H1 (cell line): ENCODE measurements at regions not wholly inside any gene's neighbourhood (a gene's known extent, or its start where the extent isn't known, plus 50 kb on each side); places are given as distances from the start of the nearest gene placed in this dataset.

ENCODE experiments used
- CTCF ChIA-PET: fragments of 300-600 bp; sonication (Branson Sonifier 250); formaldehyde crosslinking; loops from one replicate; lab custom pipeline; 2021; ENCODE audit not compliant: partially characterized antibody; lab: Charles Lee
- POLR2A ChIA-PET: fragments of 300-600 bp; sonication (Branson Sonifier 250); formaldehyde crosslinking; loops from one replicate; lab custom pipeline; 2021; ENCODE audit warnings: inconsistent platforms; ENCODE audit not compliant: partially characterized antibody; lab: Charles Lee
- DNase-seq, 2 experiments: peaks; one replicate each; pipeline versions ENCODE4 v3.0.0 to v3.0.0-alpha.2; 2010 to 2022; ENCODE audit warnings: low spot score in 2 of 2, low read depth in 1 of 2, mixed read lengths in 1 of 2
- FAIRE-seq: peaks from 2 replicates; lab custom pipeline; 2011; peaks lifted over from hg19 to GRCh38; lab: Jason Lieb, UNC
- H2AFZ ChIP-seq: 2 replicates; pipeline ENCODE4 v1.8.1; 2012; ENCODE audit warnings: low read length, inconsistent platforms
- H2AK5ac ChIP-seq: 2 replicates; pipeline ENCODE4 v1.6.1; 2013; ENCODE audit warnings: low read depth, low read length
- H2BK120ac ChIP-seq: replicated peaks from 2 replicates; pipeline ENCODE3; 2013; ENCODE audit warnings: low read depth, low read length, inconsistent platforms
- H2BK12ac ChIP-seq: 2 replicates; pipeline ENCODE4 v1.6.1; 2013; ENCODE audit warnings: low read depth, low read length
- H2BK15ac ChIP-seq: 2 replicates; pipeline ENCODE4 v1.6.1; 2013; ENCODE audit warnings: low read length
- H2BK20ac ChIP-seq: 2 replicates; pipeline ENCODE4 v1.6.1; 2013; ENCODE audit warnings: low read length
- H2BK5ac ChIP-seq: 2 replicates; pipeline ENCODE4 v1.6.1; 2013; ENCODE audit warnings: low read depth, low read length
- H3K14ac ChIP-seq: 2 replicates; pipeline ENCODE4 v1.6.1; 2013; ENCODE audit warnings: inconsistent platforms; ENCODE audit not compliant: insufficient read length
- H3K18ac ChIP-seq: 2 replicates; pipeline ENCODE4 v1.6.1; 2013; ENCODE audit warnings: low read length; ENCODE audit errors: extremely low read depth
- H3K23ac ChIP-seq: 2 replicates; pipeline ENCODE4 v1.6.1; 2013; ENCODE audit warnings: inconsistent platforms; ENCODE audit not compliant: insufficient read length
- H3K23me2 ChIP-seq: 2 replicates; pipeline ENCODE4 v1.6.1; 2013; ENCODE audit warnings: low read depth, low read length
- H3K27ac ChIP-seq: 2 replicates; pipeline ENCODE4 v1.6.1; 2011; ENCODE audit warnings: low read depth, low read length, inconsistent platforms
- H3K27me3 ChIP-seq, 4 experiments: replicated peaks in 1 of 4; 1 replicate in 1 of 4; 2 replicates in 3 of 4; pipeline versions ENCODE4 v1.6.1 to v1.8.1; 2011 to 2013; ENCODE audit warnings: low read length in 3 of 4, mild to moderate bottlenecking in 3 of 4, inconsistent platforms in 2 of 4, mixed read lengths in 2 of 4, moderate library complexity in 1 of 4; ENCODE audit not compliant: control insufficient read depth in 3 of 4, insufficient read depth in 3 of 4; ENCODE audit errors: extremely low read depth in 1 of 4
- H3K36me3 ChIP-seq, 4 experiments: 2 replicates each; pipeline versions ENCODE4 v1.6.1 to v1.8.1; 2011 to 2013; ENCODE audit warnings: mild to moderate bottlenecking in 4 of 4, low read length in 3 of 4, moderate library complexity in 2 of 4, control low read depth in 1 of 4, inconsistent platforms in 1 of 4; ENCODE audit not compliant: insufficient read depth in 4 of 4, control insufficient read depth in 2 of 4
- H3K4ac ChIP-seq: replicated peaks from 2 replicates; pipeline ENCODE3; 2013; ENCODE audit warnings: low read length, low read depth, mixed read lengths, inconsistent platforms; ENCODE audit not compliant: insufficient read length
- H3K4me1 ChIP-seq, 4 experiments: replicated peaks in 1 of 4; 1 replicate in 1 of 4; 2 replicates in 3 of 4; pipeline versions ENCODE4 v1.6.1 to v1.8.1; 2011 to 2013; ENCODE audit warnings: low read length in 3 of 4, inconsistent platforms in 2 of 4, mixed read lengths in 1 of 4; ENCODE audit not compliant: insufficient read depth in 4 of 4, control insufficient read depth in 3 of 4
- H3K4me2 ChIP-seq, 2 experiments: 2 replicates each; pipeline versions ENCODE4 v1.6.1 to v1.8.1; 2011 to 2013; ENCODE audit warnings: low read depth in 2 of 2, low read length in 2 of 2, control low read depth in 1 of 2, inconsistent platforms in 1 of 2, mild to moderate bottlenecking in 1 of 2; ENCODE audit not compliant: insufficient read depth in 1 of 2
- H3K4me3 ChIP-seq, 4 experiments: fragments of 200-600, 300-600 bp in 1 of 4; sonication (generic), shearing (Covaris generic), sonication (Bioruptor Twin) in 1 of 4; 2 replicates each; pipeline versions ENCODE4 v1.5.1 to v1.8.1; 2011 to 2016; ENCODE audit warnings: low read length in 4 of 4, low read depth in 3 of 4, control low read depth in 2 of 4, inconsistent platforms in 2 of 4, mild to moderate bottlenecking in 2 of 4, mixed read lengths in 1 of 4, moderate library complexity in 1 of 4; ENCODE audit not compliant: insufficient read depth in 2 of 4; ENCODE audit errors: extremely low read depth in 1 of 4
- H3K56ac ChIP-seq: replicated peaks from 2 replicates; pipeline ENCODE3; 2013; ENCODE audit warnings: low read depth, mild to moderate bottlenecking, mixed read lengths, low read length, inconsistent platforms; ENCODE audit not compliant: insufficient read length
- H3K79me1 ChIP-seq: 2 replicates; pipeline ENCODE4 v1.6.1; 2013; ENCODE audit warnings: low read depth, low read length, control low read depth
- H3K79me2 ChIP-seq, 2 experiments: 2 replicates each; pipeline versions ENCODE4 v1.6.1 to v1.8.1; 2012 to 2013; ENCODE audit warnings: low read length in 2 of 2, mild to moderate bottlenecking in 2 of 2, inconsistent platforms in 1 of 2; ENCODE audit not compliant: insufficient read depth in 2 of 2, control insufficient read depth in 1 of 2
- H3K9ac ChIP-seq, 4 experiments: replicated peaks in 1 of 4; 1 replicate in 1 of 4; 2 replicates in 3 of 4; pipeline versions ENCODE4 v1.6.1 to v1.8.1; 2011 to 2013; ENCODE audit warnings: low read depth in 3 of 4, low read length in 3 of 4, control low read depth in 2 of 4, mild to moderate bottlenecking in 2 of 4, moderate library complexity in 2 of 4, inconsistent platforms in 1 of 4; ENCODE audit errors: extremely low read depth in 1 of 4
- H3K9me3 ChIP-seq, 2 experiments: 2 replicates each; pipeline versions ENCODE4 v1.6.1 to v1.8.1; 2012 to 2013; ENCODE audit warnings: mild to moderate bottlenecking in 2 of 2, moderate library complexity in 2 of 2, control low read depth in 1 of 2, inconsistent platforms in 1 of 2, low read depth in 1 of 2, low read length in 1 of 2, mixed read lengths in 1 of 2; ENCODE audit not compliant: insufficient read depth in 2 of 2
- H4K20me1 ChIP-seq, 2 experiments: replicated peaks in 1 of 2; 2 replicates each; pipeline versions ENCODE3 to v1.8.1; 2011 to 2013; ENCODE audit warnings: inconsistent platforms in 2 of 2, low read length in 2 of 2, mild to moderate bottlenecking in 1 of 2; ENCODE audit not compliant: insufficient read depth in 2 of 2, control insufficient read depth in 1 of 2
- H4K5ac ChIP-seq: 2 replicates; pipeline ENCODE4 v1.6.1; 2013; ENCODE audit warnings: low read length, low read depth, mixed read lengths, inconsistent platforms; ENCODE audit not compliant: insufficient read length
- H4K8ac ChIP-seq: 2 replicates; pipeline ENCODE4 v1.8.0; 2013; ENCODE audit warnings: mild to moderate bottlenecking, moderate library complexity, low read length, inconsistent platforms; ENCODE audit not compliant: insufficient read depth; ENCODE audit errors: extremely low read depth
- H4K91ac ChIP-seq: replicated peaks from 2 replicates; pipeline ENCODE3; 2013; ENCODE audit warnings: low read length, mixed read lengths, inconsistent platforms; ENCODE audit not compliant: insufficient read length
- CTBP2 ChIP-seq: IDR thresholded peaks from 2 replicates; pipeline ENCODE4 v1.7.0; 2011; ENCODE audit warnings: borderline replicate concordance, mild to moderate bottlenecking, moderate library complexity, mixed read lengths, low read length; ENCODE audit not compliant: insufficient read depth, insufficient read length
- MAFK ChIP-seq: IDR thresholded peaks from 2 replicates; pipeline ENCODE4 v1.6.1; 2012; ENCODE audit warnings: low read depth, mild to moderate bottlenecking, improper control_type of control experiment, low read length
- SIX5 ChIP-seq: IDR thresholded peaks from 2 replicates; pipeline ENCODE4 v1.6.1; 2011; ENCODE audit warnings: mild to moderate bottlenecking, low read depth, low read length
- YY1 ChIP-seq: IDR thresholded peaks from 2 replicates; pipeline ENCODE4 v1.6.1; 2011; ENCODE audit warnings: low read depth, mild to moderate bottlenecking, low read length
- ZNF274 ChIP-seq: IDR thresholded peaks from 2 replicates; pipeline ENCODE4 v1.7.0; 2012; ENCODE audit warnings: low read length, borderline replicate concordance; ENCODE audit errors: extremely low read depth
- WGBS, 2 experiments: shearing (Covaris generic) in 1 of 2; methylation state at CpG; one replicate each; pipeline versions ENCODE4 v1.1.6 to v1.1.7; 2013 to 2015; ENCODE audit warnings: low lambda C conversion rate in 2 of 2, mixed read lengths in 2 of 2, inconsistent platforms in 1 of 2, low coverage in 1 of 2, missing lambda C conversion rate in 1 of 2; ENCODE audit not compliant: insufficient replicate concordance in 2 of 2, insufficient coverage in 1 of 2, insufficient read length in 1 of 2; ENCODE audit errors: extremely low coverage in 1 of 2, missing lambda C conversion rate in 1 of 2; 5-methylcytosine and 5-hydroxymethylcytosine counted together

DNA sequence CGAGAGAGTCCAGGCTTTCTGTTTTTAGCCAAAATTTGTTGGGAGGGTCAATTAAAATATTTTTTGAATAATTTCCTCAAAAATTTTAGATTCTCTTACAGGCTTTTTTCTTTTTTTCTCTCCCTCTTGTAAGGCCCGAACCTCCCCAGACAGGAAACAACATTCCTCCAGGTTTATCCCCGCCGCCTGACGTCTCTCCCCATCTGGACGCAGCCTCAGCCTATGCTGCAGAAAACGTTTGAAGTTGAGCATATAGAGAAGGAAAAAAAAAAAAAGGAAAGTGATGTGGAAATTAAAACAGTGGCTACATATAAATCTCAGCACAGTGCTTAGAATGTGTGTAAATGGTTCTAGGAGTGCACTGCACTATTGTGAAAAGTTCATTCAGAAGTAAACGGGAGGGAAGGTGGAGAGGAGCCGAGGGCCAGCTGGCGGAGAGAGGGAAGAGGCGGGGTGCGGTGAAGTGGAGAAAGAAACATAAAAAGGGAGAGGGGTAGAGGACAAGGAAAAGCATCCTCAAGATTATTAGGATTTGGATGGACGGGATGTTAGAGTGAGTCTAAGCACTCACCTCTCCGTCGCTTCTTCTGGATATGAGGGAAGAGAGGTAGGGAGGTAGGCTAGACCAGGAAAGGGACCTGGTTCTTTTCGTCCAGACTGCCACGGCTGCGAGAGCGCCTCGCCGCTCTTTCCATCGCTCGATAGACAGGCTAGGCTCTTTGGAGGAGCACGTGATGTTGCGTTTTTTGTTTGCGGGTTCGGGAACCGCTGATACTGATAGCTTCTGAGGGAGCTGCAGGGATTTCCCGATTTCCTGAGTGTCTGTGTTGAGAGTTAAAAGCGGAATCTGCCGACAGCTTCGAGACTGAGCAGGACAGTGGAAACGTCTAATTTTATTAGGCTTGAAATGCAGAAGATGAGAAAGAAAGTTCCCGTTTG is 98.7 kb downstream of the TRIM27 start:
- Histone ChIP-seq H2BK20ac (no peak overlapping the region), H3K79me2 (no peaks in the 10 kb centered on the region), H3K4ac (no peak overlapping the region), H2BK15ac (no peak overlapping the region), H3K4me2 (peak overlapping the region; percentile 70 to 90), H3K14ac (no peak overlapping the region), H3K4me1 (peaks cover 0 to 3% (median 0%) of the 10 kb centered on the region in 4 experiments; a peak in 4 of 7 replicates), H3K27me3 (peaks cover 29 to 64% (median 46%) of the 10 kb centered on the region in 4 experiments), H3K9ac (peak overlapping the region in 1 of 4 experiments; percentile 67; a peak in 3 of 7 replicates), H3K9me3 (no peaks in the 10 kb centered on the region), H2BK12ac (no peak overlapping the region), H3K36me3 (no peaks in the 10 kb centered on the region), H4K5ac (no peak overlapping the region), H2BK5ac (no peak overlapping the region), H3K79me1 (no peaks in the 10 kb centered on the region), H3K23me2 (peaks cover 3% of the 10 kb centered on the region; the same call in 1 of the 2 replicates), H4K20me1 (peaks cover 0 to 3% of the 10 kb centered on the region in 2 experiments), H2BK120ac (no peak overlapping the region), H4K8ac (no peak overlapping the region), H3K56ac (no peak overlapping the region), H2AK5ac (no peak overlapping the region), H3K23ac (no peak overlapping the region), H3K18ac (no peak overlapping the region), H3K4me3 (peak overlapping the region; percentile 51 to 62 (median 58); a peak in 7 of 8 replicates), H4K91ac (no peak overlapping the region), H2AFZ (peak overlapping the region; percentile 54), H3K27ac (no peak overlapping the region)
- ChIA-PET CTCF (interaction anchor here (1.0 to 3.5 kb wide), 7 partner anchors 13 to 191 kb away, joined by 3 to 28 read pairs (median 5); no protein-coding TSS in a partner anchor), POLR2A (interaction anchor here (1.1 to 2.1 kb wide), 4 partner anchors 13 to 99 kb away, joined by 4 to 9 read pairs (median 5); partner anchors contain the start of gene TRIM27)
- peak; percentile 13 for FAIRE-seq
- no peak for DNase-seq
- 3% methylated on average over 34 of the region's 34 CpGs; no CpG with 5 or more reads in 1 of the 2 experiments for WGBS, 2 experiments
- TF ChIP-seq SIX5 = no peak
- peak; percentile 78 for TF ChIP-seq CTBP2
- TF ChIP-seq YY1 = no peak
- TF ChIP-seq ZNF274 = no peak
- TF ChIP-seq MAFK = no peak
